Testis (tissue), 2 donors: ENCODE measurements at regions not wholly inside any gene's neighbourhood (a gene's known extent, or its start where the extent isn't known, plus 50 kb on each side); places are given as distances from the start of the nearest gene placed in this dataset.

Experiments used
- DNase-seq: peaks from one replicate; pipeline ENCODE4 v3.0.0-alpha.2; 2019
- H3K27ac ChIP-seq, 2 donors: fragments of 200-600 bp; sonication (generic); one replicate each; pipeline ENCODE4 v1.5.1; 2019
- H3K27me3 ChIP-seq: fragments of 200-600 bp; sonication (generic); one replicate; pipeline ENCODE4 v1.5.1; 2019
- H3K36me3 ChIP-seq: fragments of 200-600 bp; sonication (generic); one replicate; pipeline ENCODE4 v1.5.1; 2017; ENCODE audit warnings: low read depth; ENCODE audit errors: missing control alignments
- H3K4me1 ChIP-seq: fragments of 200-600 bp; sonication (generic); one replicate; pipeline ENCODE4 v1.5.1; 2019
- H3K4me3 ChIP-seq, 2 donors: fragments of 200-600 bp; sonication (generic); one replicate each; pipeline ENCODE4 v1.5.1; 2017 to 2019
- H3K9me3 ChIP-seq: fragments of 200-600 bp; sonication (generic); one replicate; pipeline ENCODE4 v1.5.1; 2017
- CTCF ChIP-seq, 3 experiments: fragments of 450-650 bp in 2 of 3; fragments of 200-600 bp in 1 of 3; sonication (generic) in 1 of 3; IDR thresholded peaks; one replicate each; pipeline ENCODE4 v1.5.1; 2016 to 2019; ENCODE audit warnings: antibody characterized with exemption in 3 of 3, mild to moderate bottlenecking in 2 of 3, moderate library complexity in 1 of 3
- POLR2A ChIP-seq: fragments of 450-650 bp; IDR thresholded peaks from one replicate; pipeline ENCODE4 v1.6.1; 2017; ENCODE audit warnings: antibody characterized with exemption, mild to moderate bottlenecking, moderate library complexity
- WGBS, 2 donors: methylation state at CpG; one replicate each; pipeline ENCODE4 v1.1.5; 2018; 5-methylcytosine and 5-hydroxymethylcytosine counted together
- intact Hi-C: fragments of 100-400 bp; cut with DNase I; formaldehyde crosslinking; loops from one replicate; pipeline ENCODE4 v1.15.1; 2023; ENCODE audit warnings: low total_unique reads

GRCh38 chr1:209506101-209506500, 77.4 kb upstream of the CAMK1G start:
- no peak for DNase-seq
- no peak overlapping the region for H3K4me3 ChIP-seq
- H3K4me1 ChIP-seq = no peaks in the 10 kb centered on the region
- no peaks in the 10 kb centered on the region for H3K36me3 ChIP-seq
- TF ChIP-seq POLR2A (no peak), CTCF (IDR thresholded peaks at IDR 0.05) (no peak)
- intact Hi-C loops = no loop called here
- no peaks in the 10 kb centered on the region for H3K9me3 ChIP-seq
- no peak overlapping the region for H3K27ac ChIP-seq
- H3K27me3 ChIP-seq = no peaks in the 10 kb centered on the region
- 76 to 81% methylated on average over 3 of the region's 3 CpGs for WGBS, 2 donors

GRCh38 chr1:209509039-209509438, 74.5 kb upstream of the CAMK1G start:
- H3K27ac ChIP-seq = no peak overlapping the region

GRCh38 chr1:209510063-209510462, 73.5 kb upstream of the CAMK1G start:
- H3K36me3 ChIP-seq = no peaks in the 10 kb centered on the region
- H3K27ac ChIP-seq = no peak overlapping the region
- intact Hi-C loops = no loop called here
- no peaks in the 10 kb centered on the region for H3K27me3 ChIP-seq
- TF ChIP-seq POLR2A = no peak
- TF ChIP-seq CTCF (IDR thresholded peaks at IDR 0.05) = no peak
- H3K4me3 ChIP-seq = no peak overlapping the region
- DNase-seq = no peak
- no peaks in the 10 kb centered on the region for H3K9me3 ChIP-seq
- 53 to 74% methylated on average over 4 of the region's 4 CpGs for WGBS, 2 donors
- H3K4me1 ChIP-seq = no peaks in the 10 kb centered on the region

More at GRCh38 chr1:209509039-209509438, 74.5 kb upstream of the CAMK1G start:
- Histone ChIP-seq H3K27me3 (no peaks in the 10 kb centered on the region), H3K4me1 (no peaks in the 10 kb centered on the region), H3K4me3 (no peak overlapping the region), H3K9me3 (no peaks in the 10 kb centered on the region), H3K36me3 (no peaks in the 10 kb centered on the region)
- 72 to 76% methylated on average over 5 of the region's 5 CpGs for WGBS, 2 donors
- DNase-seq = no peak
- TF ChIP-seq CTCF (IDR thresholded peaks at IDR 0.05) (no peak), POLR2A (no peak)
- intact Hi-C loops = no loop called here

GRCh38 chr1:209511169-209511568, 72.3 kb upstream of the CAMK1G start:
- DNase-seq = no peak
- Histone ChIP-seq H3K4me3 (no peak overlapping the region), H3K4me1 (no peaks in the 10 kb centered on the region), H3K9me3 (no peaks in the 10 kb centered on the region), H3K27me3 (no peaks in the 10 kb centered on the region), H3K27ac (no peak overlapping the region), H3K36me3 (no peaks in the 10 kb centered on the region)
- 35 to 42% methylated on average over 3 of the region's 3 CpGs for WGBS, 2 donors
- intact Hi-C loops = no loop called here
- TF ChIP-seq CTCF (IDR thresholded peaks at IDR 0.05) (no peak), POLR2A (no peak)

- WGBS, 2 donors = 67 to 69% methylated on average over 6 of the region's 6 CpGs
- TF ChIP-seq POLR2A = no peak
- no peak for TF ChIP-seq CTCF (IDR thresholded peaks at IDR 0.05)
Observed at GRCh38 chr1:209512821-209513220, 70.7 kb upstream of the CAMK1G start.

More at GRCh38 chr1:209512821-209513220, 70.7 kb upstream of the CAMK1G start:
- no peaks in the 10 kb centered on the region for H3K27me3 ChIP-seq
- intact Hi-C loops = no loop called here
- H3K9me3 ChIP-seq = no peaks in the 10 kb centered on the region
- H3K4me3 ChIP-seq = no peak overlapping the region
- no peaks in the 10 kb centered on the region for H3K36me3 ChIP-seq
- no peak for DNase-seq
- no peak overlapping the region for H3K27ac ChIP-seq
- no peaks in the 10 kb centered on the region for H3K4me1 ChIP-seq
